SK-MEL-5 (cell line): ENCODE measurements at regions not wholly inside any gene's neighbourhood (a gene's known extent, or its start where the extent isn't known, plus 50 kb on each side); places are given as distances from the start of the nearest gene placed in this dataset.

ENCODE experiments used
- DNase-seq: peaks from one replicate; pipeline ENCODE4 v3.0.0-alpha.2; 2016; ENCODE audit warnings: low read depth, low spot score
- in situ Hi-C: cut with HindIII; loops from 2 replicates; pipeline ENCODE4 v1.10.0; 2016; ENCODE audit warnings: low sequenced_read_pairs, high pct_unique_total_duplicates, low pct_unique_long_range_greater_than_20kb

DNA sequence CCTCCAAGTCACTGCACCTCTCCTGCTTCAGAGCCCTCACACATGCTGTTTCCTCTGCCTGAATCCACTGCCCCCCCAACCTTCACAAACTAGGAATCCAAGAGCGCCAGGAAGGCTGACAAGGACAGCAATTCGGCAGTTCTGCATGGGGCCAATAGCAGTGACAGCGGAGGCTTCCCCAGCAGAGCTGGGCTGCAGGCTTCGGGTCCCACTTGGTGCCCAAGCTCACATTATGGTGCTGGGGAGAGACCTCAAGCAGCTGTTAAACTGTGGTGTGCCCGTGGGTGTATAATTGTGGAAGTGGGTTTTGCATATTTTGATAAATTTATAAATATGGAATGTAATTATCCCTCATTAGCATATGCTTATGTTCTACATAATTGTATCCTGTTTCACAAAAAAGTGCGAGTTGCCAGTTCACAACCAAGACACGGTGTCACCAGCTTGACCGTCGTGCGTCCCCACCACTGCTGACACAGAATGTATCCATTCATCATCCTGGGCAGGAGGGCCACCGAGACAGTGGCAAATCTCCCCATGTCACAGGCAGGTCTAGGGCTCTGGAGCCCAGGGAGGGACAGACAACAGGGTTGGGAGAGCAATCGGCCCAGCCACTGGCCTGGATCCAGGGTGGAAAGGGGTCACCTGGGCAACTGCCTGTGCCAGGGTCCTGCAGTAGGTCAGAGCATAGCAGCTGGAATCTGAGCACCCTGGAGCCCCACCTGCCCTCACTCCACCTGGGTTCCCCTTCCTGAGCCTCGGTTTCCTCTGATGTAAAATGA lies 81.6 kb downstream of the MATN1 start:
- in situ Hi-C loops: no loop called here
- DNase-seq: no peak

DNA sequence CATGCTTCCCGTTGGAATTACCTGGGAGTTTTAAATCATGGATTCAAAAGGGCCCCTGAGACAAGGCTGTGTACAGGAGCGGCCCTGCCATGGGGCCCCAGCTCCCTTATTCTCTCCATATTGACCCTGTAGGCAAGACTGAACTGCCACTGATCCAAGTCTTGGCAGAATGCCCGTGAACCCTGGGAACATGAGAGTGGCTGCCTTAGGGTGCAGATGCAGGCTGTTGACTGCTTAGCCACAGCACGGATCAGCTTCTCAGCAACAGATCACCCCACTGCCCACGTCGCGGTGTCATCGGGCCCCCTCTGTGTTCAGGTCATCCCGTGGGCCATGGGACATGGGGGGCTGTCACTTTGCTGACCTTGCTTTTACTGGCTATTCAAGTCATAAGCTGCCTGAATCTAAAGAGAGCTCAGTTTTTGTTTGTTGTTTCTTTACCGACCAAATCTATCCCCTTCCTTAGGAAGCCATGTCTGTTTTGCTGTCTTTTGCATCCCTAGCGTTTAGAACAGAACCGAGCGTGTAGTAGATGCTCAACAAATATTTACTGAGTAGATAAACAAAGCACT lies 83.4 kb downstream of the MATN1 start:
- DNase-seq: no peak

DNA sequence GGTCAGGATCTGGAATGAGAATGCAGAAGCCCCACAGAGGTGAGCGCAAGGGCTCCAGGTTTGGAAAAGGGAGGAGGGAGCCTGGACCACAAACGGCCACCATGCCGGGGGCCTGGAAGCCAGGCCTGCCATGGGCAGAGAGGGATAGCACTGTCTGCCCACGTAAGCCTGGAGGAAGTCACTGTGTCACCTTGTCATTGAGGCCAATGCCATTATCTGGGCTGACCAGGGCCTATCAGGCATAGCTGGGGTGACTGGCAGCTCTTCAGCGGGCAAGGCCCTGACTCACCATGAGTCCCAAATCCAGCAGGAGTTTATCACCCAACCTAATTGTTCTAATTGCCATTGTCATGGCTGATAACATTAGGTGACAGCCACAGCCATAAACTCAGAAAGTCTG lies 84.6 kb downstream of the MATN1 start:
- DNase-seq: no peak
- in situ Hi-C loops: no loop called here

More for the DNA sequence above, 83.4 kb downstream of the MATN1 start:
- in situ Hi-C loops: no loop called here

DNA sequence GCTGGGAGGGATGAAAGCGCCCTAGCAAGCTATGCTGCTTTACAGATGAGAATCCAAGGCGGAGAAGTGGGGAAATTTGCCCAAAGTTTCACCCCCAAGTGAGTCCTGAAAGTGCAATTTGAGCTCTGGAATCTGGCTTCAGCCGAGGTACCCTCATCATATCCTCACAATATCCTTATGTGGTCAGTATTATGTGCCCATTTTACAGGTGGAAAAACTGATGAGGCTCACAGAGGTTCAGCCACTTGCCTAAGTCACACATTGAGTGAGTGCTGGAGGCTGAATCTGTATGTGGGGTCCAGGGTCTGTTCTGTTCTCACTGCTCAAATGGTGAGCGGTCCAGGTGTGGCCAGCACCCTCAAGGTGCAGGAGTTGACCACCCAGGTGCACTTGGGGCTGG lies 85.3 kb downstream of the MATN1 start:
- in situ Hi-C loops: no loop called here
- DNase-seq: no peak

DNA sequence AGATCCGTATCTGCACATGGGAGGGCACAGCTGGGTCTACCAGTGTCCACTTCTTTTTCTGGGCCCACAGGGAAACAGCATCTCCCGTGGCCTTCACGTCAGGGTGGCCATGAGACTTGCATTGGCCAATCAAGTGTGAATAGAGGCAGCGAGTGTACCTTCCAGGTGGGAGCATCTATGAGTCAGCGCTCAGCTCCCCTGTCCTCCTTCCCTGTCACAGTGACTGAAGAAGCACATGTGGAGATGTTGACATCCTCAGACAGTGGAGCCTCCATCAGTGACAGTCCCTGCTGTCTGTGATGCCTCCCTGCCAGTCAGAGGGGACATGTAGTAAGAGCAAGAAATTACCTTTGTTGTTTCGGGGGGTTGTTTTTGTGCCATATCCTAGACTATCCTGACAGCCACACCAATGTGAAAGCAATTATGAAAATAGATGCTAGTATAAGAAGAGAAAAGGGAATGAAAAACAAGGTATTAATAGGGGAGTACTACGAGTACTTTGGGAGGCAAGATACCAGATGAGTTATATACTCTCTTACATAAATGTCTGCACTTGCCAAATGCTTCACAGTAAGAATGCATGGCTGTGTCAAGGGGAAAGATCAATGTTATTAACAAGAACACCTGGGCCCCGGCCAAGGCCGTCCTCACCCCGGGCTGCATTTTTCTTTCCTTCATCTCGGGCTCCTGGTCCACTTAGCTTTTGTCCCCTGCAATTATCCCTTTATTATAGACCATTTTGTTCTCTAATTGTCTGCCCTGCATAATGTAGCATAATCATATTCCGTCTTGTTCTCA lies 86.0 kb downstream of the MATN1 start:
- in situ Hi-C loops: no loop called here
- DNase-seq: no peak

DNA sequence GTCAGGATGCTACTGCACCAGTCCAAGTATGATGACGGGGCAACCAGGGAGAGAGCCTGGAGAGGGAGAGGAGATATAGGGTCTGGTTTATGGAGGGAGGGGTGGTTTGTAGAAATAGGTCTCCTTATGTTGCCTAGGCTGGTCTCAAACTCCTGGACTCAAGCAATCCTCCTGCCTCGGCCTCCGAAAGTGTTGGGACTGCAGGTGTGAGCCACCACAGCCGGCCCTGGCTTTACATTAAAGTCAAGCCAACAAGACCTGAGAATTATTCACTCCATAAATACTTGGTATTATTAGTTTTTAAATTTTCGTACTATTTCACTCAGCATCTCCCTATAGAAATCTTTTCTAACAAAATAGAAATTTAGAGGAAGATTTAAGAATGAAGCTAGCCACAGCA lies 86.8 kb downstream of the MATN1 start:
- in situ Hi-C loops: no loop called here
- no peak for DNase-seq

DNA sequence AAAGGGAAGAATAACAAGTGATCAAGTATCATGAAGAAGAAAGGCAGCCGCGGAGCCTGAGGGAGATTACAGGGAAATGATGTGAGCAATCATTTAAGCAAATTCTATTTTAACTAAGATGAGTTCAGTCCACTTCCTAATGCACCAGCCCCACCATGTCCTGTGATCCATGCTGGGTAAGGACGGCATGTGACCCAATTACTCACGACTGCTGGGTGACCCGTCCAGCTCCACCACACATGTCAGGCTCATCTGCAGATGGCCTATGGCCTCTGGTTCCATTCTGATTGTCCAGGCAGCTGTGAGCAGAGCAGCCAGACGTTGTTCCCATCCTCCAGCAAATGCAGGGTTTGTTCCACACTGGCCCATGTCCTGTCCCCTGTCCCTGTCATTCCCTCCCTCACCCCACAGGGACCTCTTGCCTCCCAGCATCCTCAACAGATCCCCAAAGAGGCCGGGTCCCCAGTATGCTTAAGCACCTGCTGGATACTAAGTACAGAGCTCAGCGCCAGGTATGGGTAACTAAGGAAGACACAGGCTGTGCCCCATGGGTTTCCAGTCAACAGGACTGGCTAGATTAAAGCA lies 87.9 kb downstream of the MATN1 start:
- in situ Hi-C loops: no loop called here

DNA sequence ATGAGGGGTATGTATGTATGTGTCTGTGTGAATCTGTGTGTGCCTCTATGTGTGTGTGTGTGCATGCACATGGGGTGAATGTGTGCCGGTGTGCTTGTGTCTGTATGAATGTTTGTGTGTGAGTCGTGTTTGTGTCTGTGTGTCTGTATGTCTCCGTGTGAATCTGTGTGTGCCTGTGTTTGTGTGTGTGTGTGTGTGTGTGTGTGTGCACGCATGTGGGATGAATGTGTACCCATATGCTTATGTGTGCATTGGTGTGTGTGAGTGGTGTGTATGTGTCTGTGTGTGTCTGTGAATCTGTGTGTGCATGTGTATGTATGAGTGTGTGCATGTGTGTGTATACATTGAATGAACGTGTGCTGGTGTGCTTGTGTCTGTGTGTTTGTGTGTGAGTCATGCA lies 88.9 kb downstream of the MATN1 start:
- in situ Hi-C loops: no loop called here
- no peak for DNase-seq

More for the DNA sequence above, 87.9 kb downstream of the MATN1 start:
- no peak for DNase-seq

DNA sequence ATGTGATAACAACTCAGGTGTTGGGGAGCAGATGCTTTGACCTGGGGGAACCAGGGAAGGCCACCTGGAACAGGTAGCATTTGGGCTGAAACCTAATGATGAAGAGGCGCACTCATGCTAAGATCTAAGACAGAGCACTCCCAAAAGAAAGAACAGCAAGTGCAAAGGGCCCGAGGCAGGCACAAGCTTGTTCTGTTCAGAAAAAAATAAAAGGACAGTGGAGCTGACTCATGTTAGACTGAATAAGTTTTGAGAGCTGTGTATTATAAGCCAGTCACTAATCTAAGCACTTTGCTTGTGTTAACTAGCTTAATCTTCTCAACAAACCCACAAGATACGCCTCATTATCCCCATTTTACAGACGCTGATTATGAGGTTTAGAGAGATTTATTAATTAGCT lies 90.1 kb downstream of the MATN1 start:
- in situ Hi-C loops: no loop called here
- no peak for DNase-seq

DNA sequence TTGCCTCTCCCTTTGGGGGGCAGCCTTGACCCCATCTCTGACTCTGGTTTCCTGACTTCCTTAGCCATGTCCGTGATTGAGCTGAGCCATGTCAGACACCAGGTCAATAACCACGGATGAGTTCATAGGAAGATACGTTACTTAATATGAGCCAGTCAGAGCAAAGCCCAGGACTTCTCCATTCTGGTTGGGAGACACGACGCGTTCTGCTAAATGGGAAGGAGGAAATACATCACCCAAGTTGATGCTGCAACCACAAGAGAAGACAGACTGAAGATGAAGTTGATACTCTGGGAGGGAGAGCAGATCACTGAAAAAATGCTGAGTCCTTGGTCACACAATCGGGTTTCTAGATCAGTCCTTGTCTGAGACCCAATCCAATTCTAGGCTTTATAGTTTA lies 90.9 kb downstream of the MATN1 start:
- no peak for DNase-seq
- in situ Hi-C loops: no loop called here

DNA sequence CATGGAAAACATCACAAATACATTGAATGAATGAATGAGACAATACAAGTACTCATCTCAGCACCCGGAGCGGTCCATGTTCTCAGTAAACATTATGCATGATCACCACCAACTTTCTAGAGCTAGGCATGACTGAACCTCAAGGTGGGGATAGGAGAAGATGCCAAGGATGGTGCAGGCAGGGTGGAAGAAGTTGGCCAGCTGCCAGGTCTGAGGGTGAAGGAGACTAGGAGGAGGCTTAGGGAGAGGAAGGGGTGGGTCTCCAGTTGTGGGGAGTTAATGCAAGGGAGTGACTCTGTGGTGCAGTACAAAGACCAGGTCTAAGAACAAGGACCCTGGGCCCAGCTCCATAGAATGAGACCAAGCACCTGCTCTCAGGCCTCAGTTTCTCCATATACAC lies 91.7 kb downstream of the MATN1 start:
- DNase-seq: no peak
- in situ Hi-C loops: no loop called here

DNA sequence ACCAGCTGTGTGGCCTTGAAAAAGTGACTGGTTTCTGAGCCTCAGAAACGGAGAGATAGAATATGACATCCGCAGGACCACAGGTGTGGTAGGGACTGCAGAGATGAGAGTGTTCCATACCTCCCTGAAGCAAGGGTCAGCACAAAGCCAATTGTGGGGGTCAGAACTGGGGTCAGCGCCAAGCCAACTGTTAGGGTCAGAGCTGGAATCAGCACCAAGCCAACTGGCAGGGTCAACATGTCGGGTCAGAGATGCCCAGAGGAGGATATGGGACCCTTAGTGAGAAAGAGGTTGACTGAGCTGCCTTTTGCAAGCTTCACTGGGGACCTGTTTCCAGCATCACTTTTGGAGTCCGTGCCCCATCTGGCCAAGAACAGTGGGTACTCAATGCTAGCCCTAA lies 93.9 kb downstream of the MATN1 start:
- DNase-seq: no peak
- in situ Hi-C loops: no loop called here

DNA sequence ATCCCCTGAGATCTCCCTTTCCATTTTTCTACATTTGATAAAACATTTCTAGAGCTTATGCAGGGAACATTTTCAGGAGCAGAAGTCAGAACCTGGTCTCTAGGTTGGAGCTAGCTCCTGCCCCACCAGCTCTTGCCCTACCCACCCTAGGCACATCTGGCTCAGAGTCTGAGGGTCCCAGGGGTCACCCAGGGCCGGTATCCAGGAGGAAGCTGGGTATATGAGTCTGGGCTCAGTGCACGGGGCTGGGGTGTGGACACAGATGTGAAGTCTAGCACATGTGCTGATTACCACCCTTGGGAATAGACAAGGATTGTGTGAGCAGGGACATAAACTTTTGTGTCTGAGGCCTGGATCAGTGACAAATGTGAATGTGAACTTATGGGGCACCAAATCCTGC lies 95.4 kb downstream of the MATN1 start:
- DNase-seq: no peak
- in situ Hi-C loops: no loop called here

DNA sequence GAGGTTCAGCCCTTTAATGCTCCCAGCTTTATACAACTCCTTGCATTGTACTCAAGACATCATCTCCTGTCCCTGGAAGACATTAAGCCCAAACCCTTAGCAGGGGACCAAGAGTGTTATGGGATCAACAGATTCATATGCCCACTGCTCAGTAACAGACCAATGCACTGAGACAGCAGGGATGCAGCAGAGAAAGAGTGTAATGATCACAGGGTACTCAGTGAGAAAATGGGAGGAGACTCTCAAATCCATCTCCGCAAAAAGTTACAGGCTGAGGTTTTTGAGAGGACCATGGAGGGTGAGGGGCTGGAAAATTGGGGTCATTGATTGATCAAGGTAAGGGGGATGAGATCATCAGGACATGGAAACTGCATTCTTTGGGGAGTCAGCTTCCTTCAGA lies 96.2 kb downstream of the MATN1 start:
- in situ Hi-C loops: no loop called here

DNA sequence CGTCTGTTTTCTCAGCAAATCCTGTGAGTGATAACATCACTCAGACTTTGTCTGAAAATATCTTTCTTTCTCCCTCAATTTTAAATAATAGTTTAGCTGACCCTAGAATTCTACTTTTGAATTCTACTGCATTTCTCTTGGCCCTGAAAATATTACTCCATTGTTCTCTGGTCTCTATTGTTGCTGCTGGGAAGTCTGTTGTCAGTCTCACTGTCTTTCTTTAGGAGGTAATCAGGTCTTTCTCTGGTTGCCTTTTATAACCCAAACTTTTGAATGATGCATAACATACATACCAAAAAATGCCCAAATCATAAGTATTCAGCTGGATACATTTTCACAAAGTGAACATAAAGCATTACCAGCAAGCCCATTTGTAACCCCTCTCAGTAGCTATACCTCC lies 100.0 kb downstream of the MATN1 start:
- in situ Hi-C loops: no loop called here
- no peak for DNase-seq

More for the DNA sequence above, 96.2 kb downstream of the MATN1 start:
- no peak for DNase-seq

DNA sequence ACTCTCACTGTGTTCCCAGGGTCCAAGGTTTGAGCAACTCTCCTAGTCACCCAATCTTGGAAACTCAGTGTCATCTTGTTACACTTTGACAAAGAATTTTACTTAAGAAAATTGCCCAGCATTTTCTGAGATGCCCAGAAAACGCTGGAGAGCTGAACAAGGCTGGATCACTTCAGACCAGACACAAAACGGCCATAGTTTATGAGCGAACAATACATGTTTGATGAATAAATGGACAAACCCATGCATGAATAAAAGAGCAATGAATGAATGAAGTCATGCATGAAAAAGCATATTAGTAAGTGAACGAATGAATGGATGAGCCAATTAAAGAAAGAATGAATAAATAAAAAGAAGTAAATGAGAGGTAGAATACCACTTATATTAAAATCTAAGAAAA lies 103.8 kb downstream of the MATN1 start:
- in situ Hi-C loops: no loop called here

DNA sequence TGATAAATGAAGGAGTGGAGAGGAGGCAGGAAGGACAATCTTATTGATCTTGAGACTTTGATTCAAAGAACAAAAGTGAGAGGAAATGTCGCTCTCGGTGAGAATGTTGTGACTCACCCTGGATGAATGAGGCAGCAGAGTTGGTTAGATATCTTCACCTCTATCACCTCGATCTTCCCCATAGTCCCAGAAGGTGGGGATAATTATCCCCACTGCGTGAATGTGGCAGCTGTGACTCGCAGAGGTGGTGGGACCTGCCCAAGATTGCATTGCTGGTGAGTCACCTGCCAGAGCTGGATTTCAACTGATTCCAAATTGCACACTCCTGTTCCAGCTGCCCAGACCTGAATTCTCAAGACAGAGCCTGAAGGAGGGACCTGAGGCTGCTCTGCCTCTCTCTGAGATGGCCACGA lies 105.0 kb downstream of the MATN1 start:
- in situ Hi-C loops: no loop called here
- no peak for DNase-seq

More for the DNA sequence above, 103.8 kb downstream of the MATN1 start:
- no peak for DNase-seq

DNA sequence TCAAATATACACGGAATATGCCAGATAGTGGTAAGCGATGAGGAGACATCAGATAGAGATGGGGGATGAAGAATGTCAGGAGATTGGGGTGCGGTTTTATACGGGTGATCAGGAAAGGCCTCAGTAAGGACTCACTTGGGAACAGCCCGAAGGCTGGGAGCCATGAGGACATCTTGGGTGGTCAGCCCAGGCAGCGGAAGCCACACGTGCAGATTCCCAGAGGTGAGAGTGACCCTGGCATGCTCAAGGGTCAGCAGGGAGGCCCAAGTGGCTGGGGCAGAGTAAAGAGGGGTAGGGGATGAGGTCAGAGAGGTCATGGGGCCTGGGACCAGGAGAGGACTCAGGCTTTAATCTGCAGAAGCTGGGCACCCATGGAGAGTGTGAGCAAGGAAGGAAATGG lies 106.6 kb downstream of the MATN1 start:
- in situ Hi-C loops: no loop called here

More for the DNA sequence above, 106.6 kb downstream of the MATN1 start:
- DNase-seq: no peak
